Esophagus squamous epithelium (tissue), 4 donors: ENCODE measurements at regions not wholly inside any gene's neighbourhood (a gene's known extent, or its start where the extent isn't known, plus 50 kb on each side); places are given as distances from the start of the nearest gene placed in this dataset.

ENCODE experiments used
- CTCF ChIP-seq, 6 experiments: fragments of 450-650 bp in 4 of 6; fragments of 200-600 bp in 2 of 6; sonication (generic) in 2 of 6; IDR thresholded peaks; one replicate each; pipeline ENCODE4 v1.5.1; 2016 to 2019; ENCODE audit warnings: antibody characterized with exemption in 6 of 6, mild to moderate bottlenecking in 4 of 6, moderate library complexity in 4 of 6
- POLR2A ChIP-seq, 4 donors: fragments of 450-650 bp; IDR thresholded peaks; one replicate each; pipeline ENCODE4 v1.6.1; 2017; ENCODE audit warnings: antibody characterized with exemption in 4 of 4, mild to moderate bottlenecking in 4 of 4, moderate library complexity in 3 of 4

DNA sequence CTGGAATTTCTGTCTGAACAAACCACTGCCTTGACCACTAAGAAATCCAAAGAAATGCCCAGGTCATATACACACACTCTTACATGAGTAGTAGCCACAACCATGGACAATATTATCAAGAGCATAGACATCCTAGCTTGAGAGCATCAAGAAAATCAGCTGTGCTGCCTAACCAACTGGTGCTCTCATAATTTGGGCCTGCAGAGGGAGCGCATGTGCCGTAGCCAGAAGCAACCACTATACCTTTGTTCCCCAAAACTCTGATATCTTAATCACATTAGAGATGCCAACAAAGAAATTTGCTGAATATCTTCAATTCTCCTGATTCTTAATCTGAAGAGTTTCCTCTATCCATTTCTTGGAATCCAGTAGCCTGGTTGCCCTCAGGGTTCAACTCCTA is 163.6 kb downstream of the ZNF674 start:
- TF ChIP-seq CTCF (IDR thresholded peaks at IDR 0.05) (peak in 5 of 6 experiments; percentile 12 to 52 (median 21)), POLR2A (IDR thresholded peaks at IDR 0.05) (no peak)
